Ascending aorta (tissue), 2 donors: ENCODE measurements at regions not wholly inside any gene's neighbourhood (a gene's known extent, or its start where the extent isn't known, plus 50 kb on each side); places are given as distances from the start of the nearest gene placed in this dataset.

Experiments
- DNase-seq, 2 donors: peaks; one replicate each; pipeline ENCODE4 v3.0.0-alpha.2; 2019; ENCODE audit warnings: low spot score in 2 of 2
- H3K27ac ChIP-seq, 2 donors: fragments of 200-600 bp; sonication (generic); one replicate each; pipeline ENCODE4 v1.5.1; 2016 to 2017; ENCODE audit warnings: mild to moderate bottlenecking in 1 of 2
- H3K27me3 ChIP-seq: fragments of 200-600 bp; sonication (generic); one replicate; pipeline ENCODE4 v1.5.1; 2017
- H3K36me3 ChIP-seq, 2 donors: fragments of 200-600 bp; sonication (generic); one replicate each; pipeline ENCODE4 v1.5.1; 2016
- H3K4me1 ChIP-seq, 2 donors: fragments of 200-600 bp; sonication (generic); one replicate each; pipeline ENCODE4 v1.5.1; 2016 to 2017; ENCODE audit warnings: mild to moderate bottlenecking in 1 of 2
- H3K4me3 ChIP-seq, 2 donors: fragments of 200-600 bp; sonication (generic); one replicate each; pipeline ENCODE4 v1.5.1; 2016 to 2017; ENCODE audit warnings: mild to moderate bottlenecking in 1 of 2
- H3K9me3 ChIP-seq, 2 donors: fragments of 200-600 bp; sonication (generic); one replicate each; pipeline ENCODE4 v1.5.1; 2016
- intact Hi-C: fragments of 100-400 bp; cut with DNase I; formaldehyde crosslinking; loops from one replicate; pipeline ENCODE4 v1.15.1; 2023
- TF ChIP-seq, protein P1 (sequence below), 3 experiments: fragments of 200-600 bp in 2 of 3; fragments of 450-650 bp in 1 of 3; sonication (generic) in 2 of 3; IDR thresholded peaks; one replicate each; pipeline ENCODE4 v1.5.1; 2016 to 2019; ENCODE audit warnings: antibody characterized with exemption in 3 of 3, mild to moderate bottlenecking in 1 of 3, moderate library complexity in 1 of 3

- no peak overlapping the region for H3K27ac ChIP-seq
- H3K9me3 ChIP-seq, result no peaks in the 10 kb centered on the region
- H3K4me1 ChIP-seq, result no peaks in the 10 kb centered on the region
- intact Hi-C loops, result no loop called here
- TF ChIP-seq, protein P1, sequence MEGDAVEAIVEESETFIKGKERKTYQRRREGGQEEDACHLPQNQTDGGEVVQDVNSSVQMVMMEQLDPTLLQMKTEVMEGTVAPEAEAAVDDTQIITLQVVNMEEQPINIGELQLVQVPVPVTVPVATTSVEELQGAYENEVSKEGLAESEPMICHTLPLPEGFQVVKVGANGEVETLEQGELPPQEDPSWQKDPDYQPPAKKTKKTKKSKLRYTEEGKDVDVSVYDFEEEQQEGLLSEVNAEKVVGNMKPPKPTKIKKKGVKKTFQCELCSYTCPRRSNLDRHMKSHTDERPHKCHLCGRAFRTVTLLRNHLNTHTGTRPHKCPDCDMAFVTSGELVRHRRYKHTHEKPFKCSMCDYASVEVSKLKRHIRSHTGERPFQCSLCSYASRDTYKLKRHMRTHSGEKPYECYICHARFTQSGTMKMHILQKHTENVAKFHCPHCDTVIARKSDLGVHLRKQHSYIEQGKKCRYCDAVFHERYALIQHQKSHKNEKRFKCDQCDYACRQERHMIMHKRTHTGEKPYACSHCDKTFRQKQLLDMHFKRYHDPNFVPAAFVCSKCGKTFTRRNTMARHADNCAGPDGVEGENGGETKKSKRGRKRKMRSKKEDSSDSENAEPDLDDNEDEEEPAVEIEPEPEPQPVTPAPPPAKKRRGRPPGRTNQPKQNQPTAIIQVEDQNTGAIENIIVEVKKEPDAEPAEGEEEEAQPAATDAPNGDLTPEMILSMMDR (IDR thresholded peaks at IDR 0.05), result no peak
- H3K27me3 ChIP-seq, result no peaks in the 10 kb centered on the region
- no peak overlapping the region for H3K4me3 ChIP-seq
- H3K36me3 ChIP-seq, result no peaks in the 10 kb centered on the region
- DNase-seq, result no peak
These were observed 59.6 kb upstream of the ITPKB start for GRCh38 chr1:226798427-226799411.

DNA sequence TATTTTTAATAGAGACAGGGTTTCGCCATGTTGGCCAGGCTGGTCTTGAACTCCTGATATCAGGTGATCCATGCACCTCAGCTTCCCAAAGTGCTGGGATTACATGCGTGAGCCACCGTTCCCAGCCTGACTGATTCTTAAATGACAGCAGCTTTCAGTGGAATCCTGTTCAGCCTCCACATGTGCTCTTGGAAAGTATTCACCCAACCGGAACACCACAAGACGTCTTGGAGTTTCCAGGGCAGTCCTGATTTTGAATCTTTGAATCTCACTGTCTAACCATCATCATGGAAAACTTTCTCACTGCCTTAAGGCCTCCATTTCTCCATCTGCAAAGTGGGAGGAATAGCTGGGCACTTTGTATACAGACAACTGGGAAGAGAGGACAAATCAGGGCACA is 58.1 kb upstream of the ITPKB start:
- no peak overlapping the region for H3K27ac ChIP-seq
- H3K4me1 ChIP-seq, result no peaks in the 10 kb centered on the region
- no peaks in the 10 kb centered on the region for H3K27me3 ChIP-seq
- H3K36me3 ChIP-seq, result no peaks in the 10 kb centered on the region
- H3K9me3 ChIP-seq, result no peaks in the 10 kb centered on the region
- no peak for DNase-seq
- intact Hi-C loops, result no loop called here
- TF ChIP-seq, protein P1 (IDR thresholded peaks at IDR 0.05), result no peak
- no peak overlapping the region for H3K4me3 ChIP-seq

GRCh38 chr1:226793620-226794276 is 54.7 kb upstream of the ITPKB start:
- H3K27me3 ChIP-seq, result no peaks in the 10 kb centered on the region
- intact Hi-C loops, result no loop called here
- DNase-seq, result no peak
- no peaks in the 10 kb centered on the region for H3K9me3 ChIP-seq
- no peak overlapping the region for H3K27ac ChIP-seq
- no peaks in the 10 kb centered on the region for H3K36me3 ChIP-seq
- no peaks in the 10 kb centered on the region for H3K4me1 ChIP-seq
- TF ChIP-seq, protein P1 (IDR thresholded peaks at IDR 0.05), result no peak
- no peak overlapping the region for H3K4me3 ChIP-seq

DNA sequence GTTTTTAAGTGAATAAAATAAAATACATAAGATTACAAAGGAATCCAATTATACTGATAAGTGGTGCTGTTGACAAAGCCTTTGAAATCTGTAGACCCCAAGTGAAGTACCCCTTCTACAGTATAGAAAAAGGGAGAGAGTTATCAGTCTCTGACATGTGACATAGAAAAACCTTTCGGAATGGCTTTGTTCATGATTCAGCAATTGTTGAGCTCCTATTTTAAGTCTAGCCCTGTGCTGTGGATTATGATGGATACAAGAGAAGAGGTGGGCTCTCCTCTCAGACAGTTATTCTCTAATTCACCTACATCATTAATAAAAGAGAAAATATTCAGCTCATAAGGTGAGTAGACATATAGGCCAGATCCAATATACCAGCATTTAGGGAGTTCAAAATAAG is 53.3 kb upstream of the ITPKB start:
- Histone ChIP-seq H3K36me3 (no peaks in the 10 kb centered on the region), H3K4me1 (no peaks in the 10 kb centered on the region), H3K27me3 (no peaks in the 10 kb centered on the region), H3K27ac (no peak overlapping the region), H3K9me3 (no peaks in the 10 kb centered on the region), H3K4me3 (no peak overlapping the region)
- intact Hi-C loops, result no loop called here
- no peak for DNase-seq
- TF ChIP-seq, protein P1 (IDR thresholded peaks at IDR 0.05), result no peak

- H3K27ac ChIP-seq, result no peak overlapping the region
- intact Hi-C loops, result no loop called here
- no peak overlapping the region for H3K4me3 ChIP-seq
- DNase-seq, result peak in 1 of 2 donors; percentile 8
- H3K27me3 ChIP-seq, result no peaks in the 10 kb centered on the region
- no peaks in the 10 kb centered on the region for H3K36me3 ChIP-seq
- H3K4me1 ChIP-seq, result no peaks in the 10 kb centered on the region
- H3K9me3 ChIP-seq, result no peaks in the 10 kb centered on the region
- TF ChIP-seq, protein P1 (IDR thresholded peaks at IDR 0.05), result no peak
These were observed 51.6 kb upstream of the ITPKB start for GRCh38 chr1:226790545-226791181.
